Psoas muscle (tissue), 7 donors: ENCODE measurements at regions not wholly inside any gene's neighbourhood (a gene's known extent, or its start where the extent isn't known, plus 50 kb on each side); places are given as distances from the start of the nearest gene placed in this dataset.

ENCODE experiments used
- ATAC-seq, 4 donors: fragments of 200-7000 bp; cut with Tn5 transposase; one replicate each; pipeline ENCODE4 v1.9.1; 2020; ENCODE audit warnings: moderate library complexity in 3 of 4, mild to moderate bottlenecking in 2 of 4
- DNase-seq, 2 donors: peaks; one replicate each; pipeline ENCODE4 v3.0.0-alpha.2; 2020
- H3K27ac ChIP-seq: fragments of 200-600 bp; one replicate; pipeline ENCODE4 v1.8.0; 2022
- H3K27me3 ChIP-seq, 3 donors: fragments of 200-600 bp in 1 of 3; one replicate each; pipeline versions ENCODE4 v1.6.1 to v1.8.0; 2013 to 2022; ENCODE audit warnings: low read length in 2 of 3, mild to moderate bottlenecking in 2 of 3, moderate library complexity in 1 of 3; ENCODE audit not compliant: insufficient read depth in 3 of 3
- H3K36me3 ChIP-seq, 2 donors: fragments of 200-600 bp in 1 of 2; one replicate each; pipeline versions ENCODE4 v1.6.1 to v1.8.0; 2013 to 2022; ENCODE audit warnings: low read depth in 1 of 2, mild to moderate bottlenecking in 1 of 2, moderate library complexity in 1 of 2; ENCODE audit not compliant: insufficient read depth in 1 of 2
- H3K4me1 ChIP-seq: fragments of 200-600 bp; one replicate; pipeline ENCODE4 v1.8.0; 2022
- H3K4me3 ChIP-seq: fragments of 200-600 bp; one replicate; pipeline ENCODE4 v1.8.0; 2022; ENCODE audit warnings: mild to moderate bottlenecking
- H3K9me3 ChIP-seq: fragments of 200-600 bp; one replicate; pipeline ENCODE4 v1.8.0; 2022
- WGBS, 3 donors: extraction: QIAGEN DNeasy Blood & Tissue Kit; methylation state at CpG; one replicate each; pipeline versions ENCODE4 v1.1.6 to v1.1.7; 2013; 5-methylcytosine and 5-hydroxymethylcytosine counted together
- intact Hi-C, 2 donors: fragments of 100-400 bp; cut with DNase I; formaldehyde crosslinking; loops; one replicate each; pipeline versions ENCODE4 v1.11.0 to v1.14.2; 2022
- TF ChIP-seq, protein P1 (sequence below): fragments of 200-600 bp; IDR thresholded peaks from one replicate; pipeline ENCODE4 v1.8.0; 2022; ENCODE audit warnings: antibody characterized with exemption
- donor health status: healthy with polysubstance abuse.
- donor health status: DM: no; HTN: no; CAD: no; lungs with moderate emphysema.
- donor health status: Bipolar disorder and iron deficiency.
- donor health status: healthy.
- donor health status: DM: yes; HTN: yes; CAD: no.
- donor health status: DM: no; HTN: no; CAD: no.
- donor health status: DM: yes; HTN: yes; CAD: no.

GRCh38 chr1:10860682-10861081 lies 64.2 kb upstream of the CASZ1 start:
- peak in 1 of 2 donors; percentile 73 for DNase-seq
- peaks cover 54% of the 10 kb centered on the region for H3K4me1 ChIP-seq
- H3K9me3 ChIP-seq: no peaks in the 10 kb centered on the region
- peak in 2 of 4 donors; percentile 35 to 37 for ATAC-seq
- intact Hi-C loops: loop anchor here (5.0 to 10.0 kb wide), 2 partner anchors 63 to 176 kb away; partner anchors contain the start of gene CASZ1 (in 1 of the 2)
- H3K27ac ChIP-seq: peak overlapping the region; percentile 83
- H3K36me3 ChIP-seq: no peaks in the 10 kb centered on the region
- TF ChIP-seq, protein P1, sequence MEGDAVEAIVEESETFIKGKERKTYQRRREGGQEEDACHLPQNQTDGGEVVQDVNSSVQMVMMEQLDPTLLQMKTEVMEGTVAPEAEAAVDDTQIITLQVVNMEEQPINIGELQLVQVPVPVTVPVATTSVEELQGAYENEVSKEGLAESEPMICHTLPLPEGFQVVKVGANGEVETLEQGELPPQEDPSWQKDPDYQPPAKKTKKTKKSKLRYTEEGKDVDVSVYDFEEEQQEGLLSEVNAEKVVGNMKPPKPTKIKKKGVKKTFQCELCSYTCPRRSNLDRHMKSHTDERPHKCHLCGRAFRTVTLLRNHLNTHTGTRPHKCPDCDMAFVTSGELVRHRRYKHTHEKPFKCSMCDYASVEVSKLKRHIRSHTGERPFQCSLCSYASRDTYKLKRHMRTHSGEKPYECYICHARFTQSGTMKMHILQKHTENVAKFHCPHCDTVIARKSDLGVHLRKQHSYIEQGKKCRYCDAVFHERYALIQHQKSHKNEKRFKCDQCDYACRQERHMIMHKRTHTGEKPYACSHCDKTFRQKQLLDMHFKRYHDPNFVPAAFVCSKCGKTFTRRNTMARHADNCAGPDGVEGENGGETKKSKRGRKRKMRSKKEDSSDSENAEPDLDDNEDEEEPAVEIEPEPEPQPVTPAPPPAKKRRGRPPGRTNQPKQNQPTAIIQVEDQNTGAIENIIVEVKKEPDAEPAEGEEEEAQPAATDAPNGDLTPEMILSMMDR: no peak
- H3K27me3 ChIP-seq: no peaks in the 10 kb centered on the region
- H3K4me3 ChIP-seq: no peak overlapping the region
- 18 to 32% (median 21%) methylated on average over 11 of the region's 11 CpGs for WGBS, 3 donors

DNA sequence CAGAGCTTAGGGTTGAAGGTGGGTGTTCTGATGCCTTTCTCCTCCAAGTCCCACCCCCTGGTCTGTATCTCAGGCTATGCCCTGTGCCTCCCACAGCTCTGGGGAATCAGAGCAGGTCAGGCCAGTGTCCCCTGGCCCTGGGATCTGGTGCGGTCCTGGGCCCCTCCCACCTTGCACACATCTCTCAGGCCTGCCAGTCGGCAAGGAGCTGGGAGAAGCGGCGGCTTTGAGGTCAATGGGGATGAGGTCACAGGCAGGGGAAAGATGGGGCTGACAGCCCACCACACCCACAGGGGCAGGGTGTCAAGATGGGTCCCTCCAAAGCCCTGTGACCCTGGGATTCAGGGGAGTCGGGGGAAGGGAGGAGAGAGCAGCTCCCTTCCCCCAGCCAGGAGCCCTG lies 65.4 kb upstream of the CASZ1 start:
- Histone ChIP-seq H3K27ac (peak overlapping the region; percentile 83), H3K4me1 (peaks cover 54% of the 10 kb centered on the region), H3K9me3 (no peaks in the 10 kb centered on the region), H3K27me3 (no peaks in the 10 kb centered on the region), H3K4me3 (no peak overlapping the region), H3K36me3 (no peaks in the 10 kb centered on the region)
- TF ChIP-seq, protein P1: no peak
- ATAC-seq (no peak), DNase-seq (no peak)
- WGBS, 3 donors: 55 to 74% (median 58%) methylated on average over 5 of the region's 5 CpGs
- intact Hi-C loops: loop anchor here (5.0 to 10.0 kb wide), 2 partner anchors 65 to 177 kb away; partner anchors contain the start of gene CASZ1 (in 1 of the 2)

GRCh38 chr1:10862743-10863335 lies 66.4 kb upstream of the CASZ1 start:
- DNase-seq (no peak), ATAC-seq (peak; percentile 61 to 77 (median 66))
- no peaks in the 10 kb centered on the region for H3K27me3 ChIP-seq
- peak overlapping the region; percentile 42 for H3K4me3 ChIP-seq
- TF ChIP-seq, protein P1: no peak
- intact Hi-C loops: loop anchor here (5.0 to 10.0 kb wide), 2 partner anchors 66 to 178 kb away; partner anchors contain the start of gene CASZ1 (in 1 of the 2)
- peak overlapping the region; percentile 83 for H3K27ac ChIP-seq
- no peaks in the 10 kb centered on the region for H3K36me3 ChIP-seq
- WGBS, 3 donors: 31 to 47% (median 34%) methylated on average over 17 to 18 of the region's 18 CpGs
- no peaks in the 10 kb centered on the region for H3K9me3 ChIP-seq
- peaks cover 45% of the 10 kb centered on the region for H3K4me1 ChIP-seq

GRCh38 chr1:10863886-10864285 lies 67.4 kb upstream of the CASZ1 start:
- H3K4me3 ChIP-seq: no peak overlapping the region
- no peak for ATAC-seq
- no peak overlapping the region for H3K27ac ChIP-seq
- H3K4me1 ChIP-seq: peaks cover 36% of the 10 kb centered on the region
- 47 to 54% (median 49%) methylated on average over 12 of the region's 12 CpGs for WGBS, 3 donors
- no peaks in the 10 kb centered on the region for H3K27me3 ChIP-seq
- TF ChIP-seq, protein P1: no peak
- intact Hi-C loops: loop anchor here (5.0 to 10.0 kb wide), 2 partner anchors 67 to 179 kb away; partner anchors contain the start of gene CASZ1 (in 1 of the 2)
- no peaks in the 10 kb centered on the region for H3K36me3 ChIP-seq
- DNase-seq: no peak
- H3K9me3 ChIP-seq: no peaks in the 10 kb centered on the region
